ENCODE measurements at regions not wholly inside any gene's neighbourhood (a gene's known extent, or its start where the extent isn't known, plus 50 kb on each side); places are given as distances from the start of the nearest gene placed in this dataset.

DNA sequence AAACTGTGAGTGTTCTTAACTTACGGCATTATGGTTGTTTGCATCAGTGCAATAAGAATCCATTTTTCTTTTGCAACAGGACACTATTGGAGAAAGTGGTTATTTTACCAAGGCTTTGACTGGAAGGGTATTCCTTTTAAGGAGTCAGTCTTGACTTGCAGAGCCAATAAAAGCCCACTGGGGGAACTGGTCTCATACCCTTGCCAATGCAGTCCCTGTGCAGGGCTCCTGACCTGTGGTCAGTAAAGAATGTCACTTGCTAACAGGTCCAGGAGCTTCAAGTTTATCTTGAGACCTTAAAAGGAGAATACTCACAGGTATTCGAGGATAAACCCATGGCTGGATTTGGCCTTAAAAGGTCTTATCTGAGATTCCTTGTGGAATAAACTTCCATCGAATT, 227.8 kb upstream of the GBE1 start:
- TF ChIP-seq EP300 (IDR thresholded peaks at IDR 0.05) (no peak), POLR2A (IDR thresholded peaks at IDR 0.05) (no peak)
- TF ChIP-seq, protein P1, sequence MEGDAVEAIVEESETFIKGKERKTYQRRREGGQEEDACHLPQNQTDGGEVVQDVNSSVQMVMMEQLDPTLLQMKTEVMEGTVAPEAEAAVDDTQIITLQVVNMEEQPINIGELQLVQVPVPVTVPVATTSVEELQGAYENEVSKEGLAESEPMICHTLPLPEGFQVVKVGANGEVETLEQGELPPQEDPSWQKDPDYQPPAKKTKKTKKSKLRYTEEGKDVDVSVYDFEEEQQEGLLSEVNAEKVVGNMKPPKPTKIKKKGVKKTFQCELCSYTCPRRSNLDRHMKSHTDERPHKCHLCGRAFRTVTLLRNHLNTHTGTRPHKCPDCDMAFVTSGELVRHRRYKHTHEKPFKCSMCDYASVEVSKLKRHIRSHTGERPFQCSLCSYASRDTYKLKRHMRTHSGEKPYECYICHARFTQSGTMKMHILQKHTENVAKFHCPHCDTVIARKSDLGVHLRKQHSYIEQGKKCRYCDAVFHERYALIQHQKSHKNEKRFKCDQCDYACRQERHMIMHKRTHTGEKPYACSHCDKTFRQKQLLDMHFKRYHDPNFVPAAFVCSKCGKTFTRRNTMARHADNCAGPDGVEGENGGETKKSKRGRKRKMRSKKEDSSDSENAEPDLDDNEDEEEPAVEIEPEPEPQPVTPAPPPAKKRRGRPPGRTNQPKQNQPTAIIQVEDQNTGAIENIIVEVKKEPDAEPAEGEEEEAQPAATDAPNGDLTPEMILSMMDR (IDR thresholded peaks at IDR 0.05): no peak

All from upper lobe of left lung (tissue), 4 donors.